DND-41 (cell line): ENCODE measurements at regions not wholly inside any gene's neighbourhood (a gene's known extent, or its start where the extent isn't known, plus 50 kb on each side); places are given as distances from the start of the nearest gene placed in this dataset.

ENCODE experiments used
- ATAC-seq: fragments of 200-7000 bp; cut with Tn5 transposase; 3 replicates; pipeline ENCODE4 v1.9.1; 2021; ENCODE audit warnings: low read depth; ENCODE audit not compliant: insufficient read depth
- DNase-seq: peaks from one replicate; pipeline ENCODE4 v3.0.0-alpha.2; 2020
- H2AFZ ChIP-seq: 2 replicates; pipeline ENCODE4 v1.6.0; 2012; ENCODE audit warnings: low read depth, low read length
- H3K27ac ChIP-seq: 2 replicates; pipeline ENCODE4 v1.5.1; 2012; ENCODE audit warnings: low read length, inconsistent platforms
- H3K27me3 ChIP-seq: fragments of 200-600 bp; sonication (generic); 2 replicates; pipeline ENCODE4 v1.6.0; 2012; ENCODE audit warnings: low read length, mild to moderate bottlenecking, inconsistent platforms; ENCODE audit not compliant: insufficient read depth, poor library complexity
- H3K36me3 ChIP-seq: 2 replicates; pipeline ENCODE4 v1.5.1; 2012; ENCODE audit warnings: low read length, inconsistent platforms; ENCODE audit not compliant: insufficient read depth
- H3K4me1 ChIP-seq: 2 replicates; pipeline ENCODE4 v1.5.1; 2012; ENCODE audit warnings: mild to moderate bottlenecking, low read length; ENCODE audit not compliant: insufficient read depth
- H3K4me2 ChIP-seq: 2 replicates; pipeline ENCODE4 v1.6.0; 2012; ENCODE audit warnings: mild to moderate bottlenecking, moderate library complexity, low read length, inconsistent platforms; ENCODE audit not compliant: insufficient read depth
- H3K4me3 ChIP-seq, 2 experiments: fragments of 200-600 bp in 1 of 2; shearing (Covaris generic) in 1 of 2; 2 replicates each; pipeline ENCODE4 v1.5.1; 2012 to 2016; ENCODE audit warnings: inconsistent platforms in 2 of 2, low read length in 2 of 2, mild to moderate bottlenecking in 2 of 2, low read depth in 1 of 2, moderate library complexity in 1 of 2
- H3K79me2 ChIP-seq: 2 replicates; pipeline ENCODE4 v1.6.0; 2012; ENCODE audit warnings: low read length, inconsistent platforms; ENCODE audit not compliant: insufficient read depth
- H3K9ac ChIP-seq: 2 replicates; pipeline ENCODE4 v1.6.0; 2012; ENCODE audit warnings: low read depth, mild to moderate bottlenecking, inconsistent platforms, low read length, moderate library complexity
- H3K9me3 ChIP-seq: 2 replicates; pipeline ENCODE4 v1.5.1; 2012; ENCODE audit warnings: low read length, moderate library complexity, mild to moderate bottlenecking, inconsistent platforms; ENCODE audit not compliant: insufficient read depth, severe bottlenecking
- H4K20me1 ChIP-seq: 2 replicates; pipeline ENCODE4 v1.6.0; 2012; ENCODE audit warnings: low read length; ENCODE audit not compliant: insufficient read depth
- EZH2 ChIP-seq: IDR thresholded peaks from 3 replicates; pipeline ENCODE4 v1.6.1; 2012; ENCODE audit warnings: borderline replicate concordance, low read depth, mild to moderate bottlenecking, moderate library complexity, low read length, inconsistent platforms; ENCODE audit not compliant: severe bottlenecking
- TF ChIP-seq, protein P1 (sequence below): IDR thresholded peaks from 2 replicates; pipeline ENCODE4 v1.5.1; 2012; ENCODE audit warnings: borderline replicate concordance, low read length, moderate library complexity, mild to moderate bottlenecking; ENCODE audit not compliant: poor library complexity, severe bottlenecking; ENCODE audit errors: extremely low read depth

GRCh38 chr2:129816813-129817574 lies 162.5 kb upstream of the RAB6C start:
- Histone ChIP-seq H3K36me3 (no peaks in the 10 kb centered on the region), H3K27me3 (peaks cover 2% of the 10 kb centered on the region), H3K79me2 (no peaks in the 10 kb centered on the region), H3K4me3 (no peak overlapping the region), H3K9me3 (no peaks in the 10 kb centered on the region), H3K27ac (no peak overlapping the region), H4K20me1 (no peaks in the 10 kb centered on the region), H3K4me2 (no peak overlapping the region), H2AFZ (no peak overlapping the region), H3K4me1 (no peaks in the 10 kb centered on the region), H3K9ac (no peak overlapping the region)
- TF ChIP-seq, protein P1, sequence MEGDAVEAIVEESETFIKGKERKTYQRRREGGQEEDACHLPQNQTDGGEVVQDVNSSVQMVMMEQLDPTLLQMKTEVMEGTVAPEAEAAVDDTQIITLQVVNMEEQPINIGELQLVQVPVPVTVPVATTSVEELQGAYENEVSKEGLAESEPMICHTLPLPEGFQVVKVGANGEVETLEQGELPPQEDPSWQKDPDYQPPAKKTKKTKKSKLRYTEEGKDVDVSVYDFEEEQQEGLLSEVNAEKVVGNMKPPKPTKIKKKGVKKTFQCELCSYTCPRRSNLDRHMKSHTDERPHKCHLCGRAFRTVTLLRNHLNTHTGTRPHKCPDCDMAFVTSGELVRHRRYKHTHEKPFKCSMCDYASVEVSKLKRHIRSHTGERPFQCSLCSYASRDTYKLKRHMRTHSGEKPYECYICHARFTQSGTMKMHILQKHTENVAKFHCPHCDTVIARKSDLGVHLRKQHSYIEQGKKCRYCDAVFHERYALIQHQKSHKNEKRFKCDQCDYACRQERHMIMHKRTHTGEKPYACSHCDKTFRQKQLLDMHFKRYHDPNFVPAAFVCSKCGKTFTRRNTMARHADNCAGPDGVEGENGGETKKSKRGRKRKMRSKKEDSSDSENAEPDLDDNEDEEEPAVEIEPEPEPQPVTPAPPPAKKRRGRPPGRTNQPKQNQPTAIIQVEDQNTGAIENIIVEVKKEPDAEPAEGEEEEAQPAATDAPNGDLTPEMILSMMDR = no peak
- no peak for TF ChIP-seq EZH2
- no peak for ATAC-seq
- DNase-seq = no peak

DNA sequence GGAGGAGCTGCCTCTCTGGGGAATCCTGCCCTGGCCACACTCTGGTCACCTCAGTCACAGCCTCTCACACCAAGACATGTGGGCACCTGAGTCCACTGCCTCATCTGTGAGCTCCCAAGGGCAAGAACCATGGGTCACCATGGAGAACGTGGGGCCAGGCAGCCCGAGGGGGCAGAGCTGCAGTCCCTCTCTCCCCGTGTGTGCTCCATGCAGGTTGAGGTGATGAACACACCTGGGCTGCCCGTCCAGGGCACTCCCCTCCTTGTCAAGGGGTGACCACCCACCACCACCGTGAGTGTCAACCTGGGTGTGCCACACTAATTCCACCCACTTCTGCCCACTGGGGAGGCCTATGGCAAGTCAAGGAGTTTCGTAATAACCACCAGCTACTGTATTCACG lies 159.6 kb upstream of the RAB6C start:
- no peak for TF ChIP-seq EZH2
- TF ChIP-seq, protein P1 = no peak
- H3K4me1 ChIP-seq = no peaks in the 10 kb centered on the region
- no peak overlapping the region for H2AFZ ChIP-seq
- no peak overlapping the region for H3K27ac ChIP-seq
- H3K4me2 ChIP-seq = no peak overlapping the region
- H3K36me3 ChIP-seq = no peaks in the 10 kb centered on the region
- H3K4me3 ChIP-seq = no peak overlapping the region
- ATAC-seq (no peak), DNase-seq (no peak)
- H3K79me2 ChIP-seq = no peaks in the 10 kb centered on the region
- no peak overlapping the region for H3K9ac ChIP-seq
- H4K20me1 ChIP-seq = no peaks in the 10 kb centered on the region
- no peaks in the 10 kb centered on the region for H3K9me3 ChIP-seq
- peaks cover 2% of the 10 kb centered on the region for H3K27me3 ChIP-seq

DNA sequence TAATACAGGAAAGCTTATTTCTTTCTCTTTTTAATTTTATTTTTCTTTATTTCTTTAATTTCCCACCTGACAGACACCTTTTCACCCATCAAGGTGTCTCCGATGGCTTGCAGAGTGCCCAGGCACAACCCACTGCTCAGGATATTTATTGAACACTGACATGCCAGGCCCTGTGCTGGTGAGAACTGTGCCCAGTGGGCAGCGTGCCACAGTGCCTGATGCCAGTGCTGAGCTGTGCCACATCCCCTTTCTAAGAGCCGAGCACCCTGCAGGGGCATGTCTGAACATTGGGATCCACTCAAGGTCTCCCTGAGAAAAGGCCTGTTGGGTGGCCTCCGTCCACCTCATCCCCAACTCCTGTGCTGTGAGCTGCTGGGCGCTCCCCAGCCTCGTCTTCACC lies 158.6 kb upstream of the RAB6C start:
- Histone ChIP-seq H3K27ac (no peak overlapping the region), H3K9ac (no peak overlapping the region), H3K36me3 (no peaks in the 10 kb centered on the region), H3K4me1 (no peaks in the 10 kb centered on the region), H4K20me1 (no peaks in the 10 kb centered on the region), H3K79me2 (no peaks in the 10 kb centered on the region), H3K9me3 (no peaks in the 10 kb centered on the region), H3K4me3 (no peak overlapping the region), H2AFZ (no peak overlapping the region), H3K27me3 (peaks cover 2% of the 10 kb centered on the region), H3K4me2 (no peak overlapping the region)
- ATAC-seq (no peak), DNase-seq (no peak)
- TF ChIP-seq, protein P1 = no peak
